Fibroblast of lung (primary cell): ENCODE measurements at regions not wholly inside any gene's neighbourhood (a gene's known extent, or its start where the extent isn't known, plus 50 kb on each side); places are given as distances from the start of the nearest gene placed in this dataset.

Experiments
- DNase-seq, 2 donors: peaks; one replicate each; pipeline versions ENCODE4 v3.0.0 to v3.0.0-alpha.2; 2010; ENCODE audit warnings: low read depth in 2 of 2
- H2AFZ ChIP-seq: 2 replicates; pipeline ENCODE4 v1.5.1; 2012; ENCODE audit warnings: low read length, control low read depth, inconsistent platforms
- H3K27ac ChIP-seq: 2 replicates; pipeline ENCODE4 v1.5.1; 2011; ENCODE audit warnings: low read length, control low read depth; ENCODE audit not compliant: insufficient read depth
- H3K27me3 ChIP-seq: 2 replicates; pipeline ENCODE4 v1.5.1; 2011; ENCODE audit warnings: mild to moderate bottlenecking, low read length; ENCODE audit not compliant: control insufficient read depth, insufficient read depth
- H3K36me3 ChIP-seq: 2 replicates; pipeline ENCODE4 v1.5.1; 2011; ENCODE audit warnings: low read length; ENCODE audit not compliant: control insufficient read depth, insufficient read depth
- H3K4me1 ChIP-seq: 2 replicates; pipeline ENCODE4 v1.5.1; 2011; ENCODE audit warnings: low read length; ENCODE audit not compliant: control insufficient read depth, insufficient read depth; ENCODE audit errors: extremely low read depth
- H3K4me2 ChIP-seq: 2 replicates; pipeline ENCODE4 v1.5.1; 2011; ENCODE audit warnings: low read length, control low read depth; ENCODE audit not compliant: insufficient read depth; ENCODE audit errors: extremely low read depth
- H3K4me3 ChIP-seq, 4 experiments: fragments of 200-600 bp in 1 of 4; sonication (generic) in 1 of 4; replicated peaks in 1 of 4; 2 replicates each; pipeline ENCODE4 v1.5.1; 2011 to 2016; ENCODE audit warnings: low read length in 4 of 4, low read depth in 3 of 4, mild to moderate bottlenecking in 3 of 4, control low read depth in 2 of 4, inconsistent platforms in 1 of 4, mixed read lengths in 1 of 4; ENCODE audit not compliant: insufficient read depth in 1 of 4; ENCODE audit errors: control extremely low read depth in 1 of 4
- H3K79me2 ChIP-seq: 2 replicates; pipeline ENCODE4 v1.5.1; 2012; ENCODE audit warnings: mild to moderate bottlenecking, low read length, inconsistent platforms; ENCODE audit not compliant: control insufficient read depth, insufficient read depth
- H3K9ac ChIP-seq: 2 replicates; pipeline ENCODE4 v1.5.1; 2011; ENCODE audit warnings: mild to moderate bottlenecking, low read length, control low read depth; ENCODE audit not compliant: insufficient read depth
- H3K9me3 ChIP-seq: 2 replicates; pipeline ENCODE4 v1.5.1; 2012; ENCODE audit warnings: low read depth, low read length; ENCODE audit not compliant: control insufficient read depth, insufficient read depth
- H4K20me1 ChIP-seq: 2 replicates; pipeline ENCODE4 v1.5.1; 2011; ENCODE audit warnings: low read length; ENCODE audit not compliant: control insufficient read depth, insufficient read depth; ENCODE audit errors: extremely low read depth
- EZH2 ChIP-seq: IDR thresholded peaks from 2 replicates; pipeline ENCODE4 v1.5.1; 2012; ENCODE audit warnings: low read length, control low read depth, mild to moderate bottlenecking; ENCODE audit errors: missing control alignments
- TF ChIP-seq, protein P1 (sequence below), 2 donors: IDR thresholded peaks in 1 of 2; conservative IDR thresholded peaks in 1 of 2; 1 replicate in 1 of 2; 2 replicates in 1 of 2; pipeline ENCODE4 v1.5.1; 2011 to 2012; ENCODE audit warnings: low read length in 2 of 2, control low read depth in 1 of 2, inconsistent platforms in 1 of 2, low read depth in 1 of 2, mild to moderate bottlenecking in 1 of 2

DNA sequence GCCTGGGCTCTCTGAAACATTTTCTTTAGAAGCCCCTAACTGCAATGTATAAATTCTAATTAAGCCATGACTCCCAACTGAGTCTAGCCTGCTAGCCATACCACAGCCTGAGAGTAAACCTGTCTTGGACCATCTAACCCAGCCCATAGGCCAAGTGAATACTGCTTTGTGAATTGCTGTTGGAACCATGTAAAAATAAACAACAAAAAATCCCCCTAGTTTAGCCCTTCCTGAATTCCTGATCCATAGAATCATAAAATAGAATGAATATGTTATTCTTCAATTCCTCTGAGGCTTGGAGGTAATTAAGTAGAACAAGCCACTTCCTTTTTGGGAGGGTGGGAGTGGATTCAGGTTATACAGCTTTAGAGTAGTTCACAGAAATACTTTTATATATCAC is 1496.4 kb downstream of the MRPL39 start:
- peak in 1 of 2 donors; percentile 52 for DNase-seq
- H4K20me1 ChIP-seq: no peaks in the 10 kb centered on the region
- H3K4me1 ChIP-seq: no peaks in the 10 kb centered on the region
- no peak overlapping the region for H3K4me2 ChIP-seq
- H3K9ac ChIP-seq: no peak overlapping the region
- TF ChIP-seq EZH2: no peak
- TF ChIP-seq, protein P1, sequence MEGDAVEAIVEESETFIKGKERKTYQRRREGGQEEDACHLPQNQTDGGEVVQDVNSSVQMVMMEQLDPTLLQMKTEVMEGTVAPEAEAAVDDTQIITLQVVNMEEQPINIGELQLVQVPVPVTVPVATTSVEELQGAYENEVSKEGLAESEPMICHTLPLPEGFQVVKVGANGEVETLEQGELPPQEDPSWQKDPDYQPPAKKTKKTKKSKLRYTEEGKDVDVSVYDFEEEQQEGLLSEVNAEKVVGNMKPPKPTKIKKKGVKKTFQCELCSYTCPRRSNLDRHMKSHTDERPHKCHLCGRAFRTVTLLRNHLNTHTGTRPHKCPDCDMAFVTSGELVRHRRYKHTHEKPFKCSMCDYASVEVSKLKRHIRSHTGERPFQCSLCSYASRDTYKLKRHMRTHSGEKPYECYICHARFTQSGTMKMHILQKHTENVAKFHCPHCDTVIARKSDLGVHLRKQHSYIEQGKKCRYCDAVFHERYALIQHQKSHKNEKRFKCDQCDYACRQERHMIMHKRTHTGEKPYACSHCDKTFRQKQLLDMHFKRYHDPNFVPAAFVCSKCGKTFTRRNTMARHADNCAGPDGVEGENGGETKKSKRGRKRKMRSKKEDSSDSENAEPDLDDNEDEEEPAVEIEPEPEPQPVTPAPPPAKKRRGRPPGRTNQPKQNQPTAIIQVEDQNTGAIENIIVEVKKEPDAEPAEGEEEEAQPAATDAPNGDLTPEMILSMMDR (conservative IDR thresholded peaks at IDR 0.05 in 1 of 2, IDR thresholded peaks at IDR 0.05 in 1 of 2; ENCODE audit: low read depth in 1 of 2, low read length in 2 of 2): no peak
- no peaks in the 10 kb centered on the region for H3K36me3 ChIP-seq
- H3K79me2 ChIP-seq: no peaks in the 10 kb centered on the region
- H3K27me3 ChIP-seq: no peaks in the 10 kb centered on the region
- no peak overlapping the region for H3K27ac ChIP-seq
- no peaks in the 10 kb centered on the region for H3K9me3 ChIP-seq
- H3K4me3 ChIP-seq: no peak overlapping the region
- no peak overlapping the region for H2AFZ ChIP-seq

GRCh38 chr21:24097181-24097580 is 1510.1 kb downstream of the MRPL39 start:
- Histone ChIP-seq H3K27ac (no peak overlapping the region), H3K79me2 (no peaks in the 10 kb centered on the region), H3K36me3 (no peaks in the 10 kb centered on the region), H2AFZ (no peak overlapping the region), H3K4me2 (no peak overlapping the region), H3K27me3 (no peaks in the 10 kb centered on the region), H4K20me1 (no peaks in the 10 kb centered on the region), H3K4me1 (no peaks in the 10 kb centered on the region), H3K9ac (no peak overlapping the region), H3K4me3 (no peak overlapping the region), H3K9me3 (no peaks in the 10 kb centered on the region)
- no peak for DNase-seq
- TF ChIP-seq, protein P1 (conservative IDR thresholded peaks at IDR 0.05 in 1 of 2, IDR thresholded peaks at IDR 0.05 in 1 of 2; ENCODE audit: low read depth in 1 of 2, low read length in 2 of 2): no peak
- TF ChIP-seq EZH2: no peak

DNA sequence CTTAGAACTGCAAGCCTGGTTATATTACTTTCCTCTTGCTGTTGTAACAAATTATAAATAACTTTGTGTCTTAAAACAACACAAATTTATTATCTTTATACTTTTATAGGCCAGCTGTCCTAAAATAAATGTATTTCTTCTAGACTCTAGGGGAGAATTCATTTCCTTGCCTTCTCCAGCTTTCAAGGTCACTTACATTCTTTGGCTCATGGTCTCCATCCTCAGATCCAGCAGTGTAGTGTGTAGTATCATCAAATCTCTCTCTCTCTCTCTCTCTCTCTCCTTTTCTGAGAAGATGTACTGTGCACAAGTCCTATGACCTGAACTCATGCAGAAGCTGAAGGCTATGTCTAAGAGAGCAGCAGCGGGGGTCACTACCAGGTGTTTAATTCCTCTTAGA is 1510.6 kb downstream of the MRPL39 start:
- no peaks in the 10 kb centered on the region for H3K27me3 ChIP-seq
- H3K9ac ChIP-seq: no peak overlapping the region
- no peaks in the 10 kb centered on the region for H3K9me3 ChIP-seq
- no peak overlapping the region for H3K4me3 ChIP-seq
- H2AFZ ChIP-seq: no peak overlapping the region
- no peak overlapping the region for H3K27ac ChIP-seq
- no peaks in the 10 kb centered on the region for H3K36me3 ChIP-seq
- TF ChIP-seq EZH2: no peak
- TF ChIP-seq, protein P1 (conservative IDR thresholded peaks at IDR 0.05 in 1 of 2, IDR thresholded peaks at IDR 0.05 in 1 of 2; ENCODE audit: low read depth in 1 of 2, low read length in 2 of 2): no peak
- H4K20me1 ChIP-seq: no peaks in the 10 kb centered on the region
- DNase-seq: no peak
- no peaks in the 10 kb centered on the region for H3K4me1 ChIP-seq
- no peaks in the 10 kb centered on the region for H3K79me2 ChIP-seq
- no peak overlapping the region for H3K4me2 ChIP-seq
